ENCODE measurements at regions not wholly inside any gene's neighbourhood (a gene's known extent, or its start where the extent isn't known, plus 50 kb on each side); places are given as distances from the start of the nearest gene placed in this dataset.
A peak's percentile ranks its signal among the peaks of the same experiment; 100 is the strongest.

- TF ChIP-seq POLR2A (IDR thresholded peaks at IDR 0.05): no peak
- peak in 1 of 6 experiments; percentile 8 for TF ChIP-seq CTCF (IDR thresholded peaks at IDR 0.05)
Observed at GRCh38 chr20:21564127-21564773, 50.4 kb upstream of the NKX2-2 start.
